ENCODE measurements at regions not wholly inside any gene's neighbourhood (a gene's known extent, or its start where the extent isn't known, plus 50 kb on each side); places are given as distances from the start of the nearest gene placed in this dataset.
"Not testable (repeated sequence)": the region's sequence is repeated elsewhere in the genome, so short reads cannot be mapped to it uniquely, and the experiment has no call there.

DNA sequence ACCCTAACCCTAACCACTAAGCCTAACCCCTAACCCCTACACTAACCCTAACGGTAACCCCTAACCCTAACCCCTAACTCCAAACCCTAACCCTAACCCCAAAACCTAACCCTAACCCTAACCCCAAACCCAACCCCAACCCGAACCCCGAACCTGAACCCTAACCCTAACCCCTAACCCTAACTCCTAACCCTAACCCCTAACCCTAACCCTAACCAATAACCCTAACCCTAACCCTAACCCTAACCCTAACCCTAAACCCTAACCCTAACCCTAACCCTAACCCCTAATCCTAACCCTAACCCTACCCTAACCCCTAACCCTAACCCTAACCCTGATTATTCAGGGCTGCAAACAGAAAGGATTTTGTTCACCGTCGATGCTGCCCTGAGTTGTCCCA is 144.6 kb upstream of the DUSP22 start:
- DNase-seq (ENCODE audit: low spot score); in situ Hi-C loops (cut with MboI; ENCODE audit: low sequenced_read_pairs, unreplicated experiment): not testable (repeated sequence)

DNA sequence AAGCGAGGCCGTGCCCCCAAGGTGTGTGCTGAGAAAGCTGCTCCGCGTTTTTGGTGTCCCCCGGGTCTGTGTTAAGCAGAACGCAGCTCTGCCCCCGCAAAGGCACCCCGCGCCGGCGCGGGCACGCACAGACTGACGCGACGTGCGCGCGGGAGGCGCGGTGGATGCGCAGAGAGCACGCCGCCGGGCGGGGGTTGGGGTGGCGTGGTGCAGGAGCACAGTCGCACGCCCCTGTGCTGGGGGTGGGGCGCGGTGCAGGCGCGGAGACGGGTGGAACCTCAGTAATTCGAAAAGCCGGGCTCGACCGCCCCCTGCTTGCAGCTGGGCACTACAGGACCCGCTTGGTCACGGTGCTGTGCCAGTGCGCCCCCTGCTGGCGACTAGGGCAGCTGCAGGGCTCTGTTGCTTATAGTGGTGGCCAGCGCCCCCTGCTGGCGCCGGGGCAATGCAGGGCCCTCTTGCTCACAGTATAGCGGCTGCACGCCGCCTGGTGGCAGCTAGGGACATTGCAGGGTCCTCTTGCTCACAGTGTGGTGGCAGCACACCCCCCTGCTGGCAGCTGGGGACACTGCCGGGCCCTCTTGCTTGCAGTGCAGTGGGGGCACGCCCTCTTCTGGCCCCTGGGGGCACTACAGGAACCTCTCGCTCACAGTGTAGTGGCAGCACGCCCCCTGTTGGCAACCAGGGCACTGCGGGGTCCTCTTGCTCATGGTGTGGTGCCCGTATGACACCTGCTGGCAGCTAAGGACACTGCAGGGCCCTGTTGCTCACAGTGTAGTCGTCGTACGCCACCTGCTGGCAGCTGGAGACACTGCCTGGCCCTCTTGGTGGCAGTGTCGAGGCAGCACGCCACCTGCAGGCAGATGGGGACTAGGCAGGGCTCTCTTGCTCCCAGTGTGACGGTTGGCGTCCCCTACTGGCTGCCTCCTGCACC is 144.0 kb upstream of the DUSP22 start:
- DNase-seq (ENCODE audit: low spot score); in situ Hi-C loops (cut with MboI; ENCODE audit: low sequenced_read_pairs, unreplicated experiment): not testable (repeated sequence)
- TF ChIP-seq, protein P1, sequence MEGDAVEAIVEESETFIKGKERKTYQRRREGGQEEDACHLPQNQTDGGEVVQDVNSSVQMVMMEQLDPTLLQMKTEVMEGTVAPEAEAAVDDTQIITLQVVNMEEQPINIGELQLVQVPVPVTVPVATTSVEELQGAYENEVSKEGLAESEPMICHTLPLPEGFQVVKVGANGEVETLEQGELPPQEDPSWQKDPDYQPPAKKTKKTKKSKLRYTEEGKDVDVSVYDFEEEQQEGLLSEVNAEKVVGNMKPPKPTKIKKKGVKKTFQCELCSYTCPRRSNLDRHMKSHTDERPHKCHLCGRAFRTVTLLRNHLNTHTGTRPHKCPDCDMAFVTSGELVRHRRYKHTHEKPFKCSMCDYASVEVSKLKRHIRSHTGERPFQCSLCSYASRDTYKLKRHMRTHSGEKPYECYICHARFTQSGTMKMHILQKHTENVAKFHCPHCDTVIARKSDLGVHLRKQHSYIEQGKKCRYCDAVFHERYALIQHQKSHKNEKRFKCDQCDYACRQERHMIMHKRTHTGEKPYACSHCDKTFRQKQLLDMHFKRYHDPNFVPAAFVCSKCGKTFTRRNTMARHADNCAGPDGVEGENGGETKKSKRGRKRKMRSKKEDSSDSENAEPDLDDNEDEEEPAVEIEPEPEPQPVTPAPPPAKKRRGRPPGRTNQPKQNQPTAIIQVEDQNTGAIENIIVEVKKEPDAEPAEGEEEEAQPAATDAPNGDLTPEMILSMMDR (IDR thresholded peaks at IDR 0.05; ENCODE audit: borderline replicate concordance, control extremely low read depth, extremely low read depth, insufficient read depth, missing control alignments), result peak; percentile 90

DNA sequence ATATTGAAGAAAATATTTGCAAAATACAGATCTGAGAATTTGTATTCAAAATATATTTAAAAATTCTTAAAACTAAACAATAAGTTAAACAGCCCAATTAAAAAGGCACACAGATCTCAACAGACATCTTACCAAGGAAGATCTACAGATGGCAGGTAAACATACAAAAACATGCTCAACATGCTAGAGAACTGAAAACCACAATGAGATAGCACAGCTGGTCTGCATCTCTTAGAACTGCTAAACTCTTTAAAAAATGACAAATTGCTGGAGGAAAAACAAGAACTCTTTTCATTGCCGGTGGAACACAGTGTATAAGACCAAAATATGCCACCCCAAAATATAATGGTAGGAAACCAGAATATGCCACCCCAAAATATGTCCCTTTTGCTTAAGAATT is 142.1 kb upstream of the DUSP22 start:
- in situ Hi-C loops (cut with MboI; ENCODE audit: low sequenced_read_pairs, unreplicated experiment); DNase-seq (ENCODE audit: low spot score): not testable (repeated sequence)

DNA sequence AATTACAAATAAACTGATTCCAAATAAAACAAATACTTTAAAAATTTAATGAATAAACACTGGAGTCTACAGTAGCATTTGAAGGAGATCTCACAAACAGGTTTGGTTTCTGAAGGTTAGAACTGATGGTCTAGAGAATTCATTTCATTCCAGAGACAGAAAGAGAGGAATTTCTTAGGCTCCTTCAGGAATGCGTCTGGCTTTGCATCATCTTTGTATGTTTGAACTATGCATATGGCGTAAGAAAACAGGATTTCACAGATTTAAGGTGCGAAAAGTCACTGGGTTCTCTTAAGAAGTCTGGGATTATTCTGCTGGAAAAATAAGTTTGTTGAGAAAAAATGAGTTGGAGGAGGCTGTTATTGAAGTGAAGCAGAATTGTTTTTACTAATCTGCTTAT is 139.9 kb upstream of the DUSP22 start:
- DNase-seq (ENCODE audit: low spot score); in situ Hi-C loops (cut with MboI; ENCODE audit: low sequenced_read_pairs, unreplicated experiment): not testable (repeated sequence)

DNA sequence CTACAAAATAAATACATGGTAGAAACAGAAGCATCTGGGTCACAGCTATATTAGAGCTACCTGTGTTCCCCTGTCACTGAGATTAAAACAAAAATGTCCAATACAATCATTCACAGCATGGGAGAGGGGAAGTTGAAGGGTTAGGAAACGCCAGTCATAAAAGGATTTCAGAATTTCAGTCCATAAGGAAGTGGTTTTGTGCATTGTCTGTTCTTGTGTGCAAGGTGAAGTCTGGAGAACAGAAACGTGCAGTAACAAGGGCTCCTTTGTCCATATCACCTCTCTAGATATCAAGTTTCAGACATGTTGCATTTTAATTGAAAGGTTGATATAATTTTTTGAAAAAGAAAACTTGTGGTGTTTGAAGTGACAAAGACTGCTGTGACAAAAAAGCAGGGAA is 139.3 kb upstream of the DUSP22 start:
- DNase-seq (ENCODE audit: low spot score); in situ Hi-C loops (cut with MboI; ENCODE audit: low sequenced_read_pairs, unreplicated experiment): not testable (repeated sequence)

DNA sequence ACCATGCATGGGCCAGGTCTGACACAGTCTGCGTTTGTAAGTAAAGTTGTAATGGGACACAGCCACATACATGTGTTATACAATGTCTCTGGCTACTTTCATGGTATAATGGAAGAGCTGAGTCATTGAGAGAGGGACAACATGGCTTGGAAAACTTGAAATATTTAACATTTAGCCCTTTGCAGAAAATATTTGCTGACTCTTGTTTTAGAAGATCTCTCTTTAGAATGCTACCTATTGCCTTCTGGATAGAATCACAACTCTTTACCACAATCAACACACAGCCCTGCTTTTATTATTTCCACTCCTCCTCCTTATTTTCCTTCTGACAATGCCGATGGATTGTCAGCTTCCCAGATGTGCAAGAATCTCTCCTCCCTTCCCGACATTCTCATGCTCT is 138.4 kb upstream of the DUSP22 start:
- DNase-seq (ENCODE audit: low spot score); in situ Hi-C loops (cut with MboI; ENCODE audit: low sequenced_read_pairs, unreplicated experiment): not testable (repeated sequence)

DNA sequence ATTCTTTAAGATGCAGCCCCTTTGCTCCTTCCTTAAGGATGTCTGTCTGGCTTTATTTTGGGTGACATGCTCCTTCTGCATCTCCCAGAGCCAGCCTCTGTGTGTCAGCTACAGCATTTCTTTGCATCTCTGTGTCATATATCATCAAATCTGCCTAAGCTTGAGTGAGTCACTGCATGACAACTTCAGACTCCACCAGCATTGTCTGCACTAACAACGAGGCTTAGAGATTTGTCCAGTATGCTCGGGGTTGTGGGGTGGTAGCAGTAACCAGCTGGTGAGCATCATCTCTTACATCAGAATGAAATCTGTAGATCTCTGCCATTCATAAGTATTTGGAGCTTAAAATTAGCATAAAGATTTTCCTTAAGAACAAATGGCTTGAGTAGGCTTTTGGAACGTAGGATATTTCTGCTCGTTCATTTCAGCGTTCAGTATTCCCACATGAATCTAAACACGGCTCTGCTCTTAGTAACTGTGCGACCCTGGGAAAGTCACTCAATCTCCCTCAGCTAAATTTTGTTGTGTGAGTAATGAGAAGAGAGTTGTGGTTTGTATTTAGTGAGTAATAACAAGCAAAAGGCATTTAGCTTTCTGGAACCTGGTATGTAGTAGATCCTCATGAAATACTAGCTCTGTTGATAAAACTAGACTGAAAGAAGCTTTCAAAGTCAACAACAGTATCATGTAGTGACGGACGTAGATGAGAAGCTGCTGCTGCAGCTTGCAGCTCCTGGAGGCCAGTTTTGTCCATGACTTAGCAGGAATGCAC is 137.8 kb upstream of the DUSP22 start:
- DNase-seq (ENCODE audit: low spot score), result not testable (repeated sequence)

DNA sequence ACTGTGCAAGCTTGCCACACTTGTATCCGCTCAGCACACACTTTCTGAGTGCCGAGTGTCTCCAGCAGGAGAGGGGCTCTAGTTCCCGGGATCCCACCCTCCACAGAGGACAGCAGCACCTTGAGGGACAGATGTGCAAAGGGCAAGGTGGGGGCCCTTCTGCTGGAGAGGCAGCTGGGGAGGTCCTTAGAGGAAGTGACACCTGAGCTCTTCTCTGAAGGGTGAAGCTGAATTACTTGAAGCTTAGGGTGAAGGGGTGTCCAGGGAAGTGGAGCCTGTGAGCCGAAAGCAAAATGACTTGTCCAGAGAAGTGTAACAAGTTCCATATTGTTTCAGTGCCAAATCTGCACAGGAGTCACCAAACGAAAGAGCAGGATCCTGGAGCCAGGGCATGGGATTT is 136.3 kb upstream of the DUSP22 start:
- in situ Hi-C loops (cut with MboI; ENCODE audit: low sequenced_read_pairs, unreplicated experiment), result no loop called here
- DNase-seq (ENCODE audit: low spot score), result no peak
- TF ChIP-seq, protein P1 (IDR thresholded peaks at IDR 0.05; ENCODE audit: borderline replicate concordance, control extremely low read depth, extremely low read depth, insufficient read depth, missing control alignments), result no peak

More for the DNA sequence above, 137.8 kb upstream of the DUSP22 start:
- in situ Hi-C loops (cut with MboI; ENCODE audit: low sequenced_read_pairs, unreplicated experiment), result not testable (repeated sequence)

DNA sequence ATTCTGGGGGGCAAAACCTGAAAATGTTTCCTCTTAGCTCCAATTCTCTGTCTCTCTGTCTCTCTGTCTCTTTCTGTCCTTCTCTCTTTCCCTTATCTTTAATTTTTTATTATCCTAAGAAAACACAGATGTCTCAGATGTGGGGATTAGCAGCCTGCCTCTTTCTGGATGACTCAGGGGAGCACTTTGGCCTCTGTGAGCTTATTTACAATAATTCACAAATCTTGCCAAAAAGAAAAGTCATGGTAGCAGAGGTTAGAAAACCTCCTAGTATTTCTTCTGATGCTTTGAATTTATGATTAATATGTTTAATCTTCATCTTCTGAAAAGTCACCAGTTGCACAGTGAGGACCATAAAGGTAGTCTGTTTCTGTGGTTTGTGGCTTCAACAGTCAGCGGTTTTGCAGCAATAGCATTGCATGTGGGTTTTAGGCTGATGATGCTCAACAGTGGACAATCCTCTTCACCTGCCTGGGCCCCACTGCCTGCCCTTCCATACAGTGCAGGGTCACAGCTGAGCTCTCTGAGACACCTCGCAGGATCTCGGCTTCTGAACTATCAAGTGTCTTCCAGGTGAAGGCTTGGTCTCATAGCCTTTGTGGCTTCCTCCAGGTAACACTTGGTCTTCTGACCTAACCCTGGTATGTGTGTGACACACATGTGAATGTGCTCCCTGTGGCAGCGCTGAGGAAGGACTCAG is 135.7 kb upstream of the DUSP22 start:
- DNase-seq (ENCODE audit: low spot score); in situ Hi-C loops (cut with MboI; ENCODE audit: low sequenced_read_pairs, unreplicated experiment): not testable (repeated sequence)

DNA sequence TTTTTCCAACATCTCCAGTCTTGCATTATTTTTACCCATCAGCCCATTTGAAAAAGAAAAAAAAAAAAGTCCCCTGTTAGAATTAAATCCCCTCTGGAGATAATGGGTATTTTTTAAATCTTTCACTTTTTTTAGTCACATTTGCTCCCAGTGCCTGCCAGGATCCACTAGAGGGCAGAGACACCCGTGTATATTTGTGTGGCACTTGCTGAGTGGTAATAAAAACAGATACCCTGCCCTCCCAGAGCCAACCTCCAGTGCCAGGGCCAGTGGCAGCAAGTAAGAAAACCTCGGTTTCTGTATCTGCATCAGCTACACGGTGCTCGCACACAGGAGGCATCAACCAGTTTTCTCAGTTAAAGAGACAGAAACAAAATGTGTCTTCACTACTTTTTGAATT is 135.1 kb upstream of the DUSP22 start:
- TF ChIP-seq, protein P1 (IDR thresholded peaks at IDR 0.05; ENCODE audit: borderline replicate concordance, control extremely low read depth, extremely low read depth, insufficient read depth, missing control alignments), result peak; percentile 17
- DNase-seq (ENCODE audit: low spot score); in situ Hi-C loops (cut with MboI; ENCODE audit: low sequenced_read_pairs, unreplicated experiment): not testable (repeated sequence)

DNA sequence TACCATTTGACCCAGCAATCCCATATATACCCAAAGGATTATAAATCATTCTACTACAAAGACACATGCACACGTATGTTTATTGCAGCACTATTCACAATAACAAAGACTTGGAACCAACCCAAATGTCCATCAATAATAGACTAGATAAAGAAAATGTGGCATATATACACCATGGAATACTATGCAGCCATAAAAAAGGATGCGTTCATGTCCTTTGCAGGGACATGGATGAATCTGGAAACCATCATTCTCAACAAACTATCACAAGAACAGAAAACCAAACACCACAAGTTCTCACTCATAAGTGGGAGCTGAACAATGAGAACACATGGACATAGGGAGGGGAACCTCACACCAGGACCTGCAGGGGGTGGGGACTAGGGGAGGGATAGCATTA is 130.6 kb upstream of the DUSP22 start:
- in situ Hi-C loops (cut with MboI; ENCODE audit: low sequenced_read_pairs, unreplicated experiment); DNase-seq (ENCODE audit: low spot score): not testable (repeated sequence)

Measured in GM13976 (cell line).